ENCODE measurements at regions not wholly inside any gene's neighbourhood (a gene's known extent, or its start where the extent isn't known, plus 50 kb on each side); places are given as distances from the start of the nearest gene placed in this dataset.

DNA sequence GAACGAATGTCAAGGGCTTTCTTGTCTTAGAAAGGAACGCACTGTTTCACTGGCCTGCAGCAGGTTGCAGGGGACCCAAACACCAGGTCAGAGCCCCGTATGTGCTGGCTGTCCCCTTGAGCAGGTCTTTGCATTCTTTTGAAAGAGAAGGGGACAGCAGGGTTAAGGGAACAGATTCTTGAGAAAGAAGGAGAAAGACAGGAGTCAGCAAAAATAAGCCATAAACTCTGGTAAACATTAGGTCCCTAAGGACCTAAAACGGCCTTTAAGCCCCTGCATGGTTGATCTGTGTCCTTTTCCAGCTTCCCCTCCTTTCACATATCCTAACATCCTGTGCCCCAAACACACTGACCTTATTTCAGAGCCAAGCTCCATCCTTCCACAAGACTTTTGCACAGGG lies 190.8 kb upstream of the ADRA1B start:
- Histone ChIP-seq H3K27me3 (replicated peaks in 1 of 2; ENCODE audit: control insufficient read depth in 2 of 2, insufficient read depth in 2 of 2, low read length in 1 of 2) (no peaks in the 10 kb centered on the region), H3K4me1 (ENCODE audit: control insufficient read depth, insufficient read depth, low read length) (no peaks in the 10 kb centered on the region), H3K4me2 (ENCODE audit: control insufficient read depth, insufficient read depth) (no peak overlapping the region), H3K27ac (ENCODE audit: control insufficient read depth, insufficient read depth) (no peak overlapping the region), H3K79me2 (ENCODE audit: control insufficient read depth, insufficient read depth, low read length) (no peaks in the 10 kb centered on the region), H3K9me3 (replicated peaks; ENCODE audit: control insufficient read depth, insufficient read depth, low read length) (no peaks in the 10 kb centered on the region), H4K20me1 (ENCODE audit: control insufficient read depth, insufficient read depth) (no peaks in the 10 kb centered on the region), H3K36me3 (ENCODE audit: control insufficient read depth in 2 of 2, insufficient read depth in 2 of 2, low read length in 1 of 2) (no peaks in the 10 kb centered on the region), H2AFZ (ENCODE audit: control insufficient read depth, low read depth, low read length) (no peak overlapping the region), H3K4me3 (no peak overlapping the region), H3K9ac (ENCODE audit: control insufficient read depth, insufficient read depth, low read length) (no peak overlapping the region)
- in situ Hi-C loops (cut with MboI) (no loop called here), intact Hi-C loops (cut with micrococcal nuclease; ENCODE audit: unreplicated experiment) (no loop called here)
- DNase-seq (ENCODE audit: low read depth, low spot score) (no peak), FAIRE-seq (no peak), ATAC-seq (no peak)
- POLR2A ChIA-PET, result no interaction called here
- BruUV-seq (replicated peaks), result no TSS peak
- CTCF ChIA-PET, result no interaction called here
- RAD21 ChIA-PET (ENCODE audit: unreplicated experiment), result no interaction called here
- 13% methylated on average over 4 of the region's 4 CpGs for WGBS (ENCODE audit: insufficient coverage, insufficient replicate concordance, low lambda C conversion rate, missing lambda C conversion rate)
- TF ChIP-seq, protein P1, sequence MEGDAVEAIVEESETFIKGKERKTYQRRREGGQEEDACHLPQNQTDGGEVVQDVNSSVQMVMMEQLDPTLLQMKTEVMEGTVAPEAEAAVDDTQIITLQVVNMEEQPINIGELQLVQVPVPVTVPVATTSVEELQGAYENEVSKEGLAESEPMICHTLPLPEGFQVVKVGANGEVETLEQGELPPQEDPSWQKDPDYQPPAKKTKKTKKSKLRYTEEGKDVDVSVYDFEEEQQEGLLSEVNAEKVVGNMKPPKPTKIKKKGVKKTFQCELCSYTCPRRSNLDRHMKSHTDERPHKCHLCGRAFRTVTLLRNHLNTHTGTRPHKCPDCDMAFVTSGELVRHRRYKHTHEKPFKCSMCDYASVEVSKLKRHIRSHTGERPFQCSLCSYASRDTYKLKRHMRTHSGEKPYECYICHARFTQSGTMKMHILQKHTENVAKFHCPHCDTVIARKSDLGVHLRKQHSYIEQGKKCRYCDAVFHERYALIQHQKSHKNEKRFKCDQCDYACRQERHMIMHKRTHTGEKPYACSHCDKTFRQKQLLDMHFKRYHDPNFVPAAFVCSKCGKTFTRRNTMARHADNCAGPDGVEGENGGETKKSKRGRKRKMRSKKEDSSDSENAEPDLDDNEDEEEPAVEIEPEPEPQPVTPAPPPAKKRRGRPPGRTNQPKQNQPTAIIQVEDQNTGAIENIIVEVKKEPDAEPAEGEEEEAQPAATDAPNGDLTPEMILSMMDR (IDR thresholded peaks at IDR 0.05 in 2 of 3, conservative IDR thresholded peaks at IDR 0.05 in 1 of 3; ENCODE audit: control insufficient read depth in 2 of 3, extremely low read depth in 1 of 3, insufficient read depth in 1 of 3, low read depth in 3 of 3, low read length in 3 of 3), result no peak
- TF ChIP-seq, protein P2, sequence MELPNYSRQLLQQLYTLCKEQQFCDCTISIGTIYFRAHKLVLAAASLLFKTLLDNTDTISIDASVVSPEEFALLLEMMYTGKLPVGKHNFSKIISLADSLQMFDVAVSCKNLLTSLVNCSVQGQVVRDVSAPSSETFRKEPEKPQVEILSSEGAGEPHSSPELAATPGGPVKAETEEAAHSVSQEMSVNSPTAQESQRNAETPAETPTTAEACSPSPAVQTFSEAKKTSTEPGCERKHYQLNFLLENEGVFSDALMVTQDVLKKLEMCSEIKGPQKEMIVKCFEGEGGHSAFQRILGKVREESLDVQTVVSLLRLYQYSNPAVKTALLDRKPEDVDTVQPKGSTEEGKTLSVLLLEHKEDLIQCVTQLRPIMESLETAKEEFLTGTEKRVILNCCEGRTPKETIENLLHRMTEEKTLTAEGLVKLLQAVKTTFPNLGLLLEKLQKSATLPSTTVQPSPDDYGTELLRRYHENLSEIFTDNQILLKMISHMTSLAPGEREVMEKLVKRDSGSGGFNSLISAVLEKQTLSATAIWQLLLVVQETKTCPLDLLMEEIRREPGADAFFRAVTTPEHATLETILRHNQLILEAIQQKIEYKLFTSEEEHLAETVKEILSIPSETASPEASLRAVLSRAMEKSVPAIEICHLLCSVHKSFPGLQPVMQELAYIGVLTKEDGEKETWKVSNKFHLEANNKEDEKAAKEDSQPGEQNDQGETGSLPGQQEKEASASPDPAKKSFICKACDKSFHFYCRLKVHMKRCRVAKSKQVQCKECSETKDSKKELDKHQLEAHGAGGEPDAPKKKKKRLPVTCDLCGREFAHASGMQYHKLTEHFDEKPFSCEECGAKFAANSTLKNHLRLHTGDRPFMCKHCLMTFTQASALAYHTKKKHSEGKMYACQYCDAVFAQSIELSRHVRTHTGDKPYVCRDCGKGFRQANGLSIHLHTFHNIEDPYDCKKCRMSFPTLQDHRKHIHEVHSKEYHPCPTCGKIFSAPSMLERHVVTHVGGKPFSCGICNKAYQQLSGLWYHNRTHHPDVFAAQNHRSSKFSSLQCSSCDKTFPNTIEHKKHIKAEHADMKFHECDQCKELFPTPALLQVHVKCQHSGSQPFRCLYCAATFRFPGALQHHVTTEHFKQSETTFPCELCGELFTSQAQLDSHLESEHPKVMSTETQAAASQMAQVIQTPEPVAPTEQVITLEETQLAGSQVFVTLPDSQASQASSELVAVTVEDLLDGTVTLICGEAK (IDR thresholded peaks at IDR 0.05; ENCODE audit: borderline replicate concordance), result no peak
- no peak for TF ChIP-seq TBL1XR1 (IDR thresholded peaks at IDR 0.05; ENCODE audit: low read depth, low read length)
- TF ChIP-seq MXI1 (IDR thresholded peaks at IDR 0.05; ENCODE audit: low read depth, low read length), result no peak
- TF ChIP-seq SREBF1 (IDR thresholded peaks at IDR 0.05; ENCODE audit: low read length), result no peak
- TF ChIP-seq HDAC6 (IDR thresholded peaks at IDR 0.05; ENCODE audit: unreplicated experiment), result no peak
- no peak for TF ChIP-seq NFYB (IDR thresholded peaks at IDR 0.05; ENCODE audit: insufficient read depth, low read depth, low read length)
- SMC1A ChIA-PET (ENCODE audit: uncharacterized antibody, unreplicated experiment), result no interaction called here

All from GM12878 (cell line).